Neutrophil (primary cell): ENCODE measurements at regions not wholly inside any gene's neighbourhood (a gene's known extent, or its start where the extent isn't known, plus 50 kb on each side); places are given as distances from the start of the nearest gene placed in this dataset.

Experiments used
- H3K27ac ChIP-seq: fragments of 200-600 bp; sonication (generic); 2 replicates; pipeline ENCODE4 v1.5.1; 2016; ENCODE audit warnings: mild to moderate bottlenecking, moderate library complexity
- H3K27me3 ChIP-seq: fragments of 200-600 bp; sonication (generic); 2 replicates; pipeline ENCODE4 v1.6.0; 2016; ENCODE audit warnings: mild to moderate bottlenecking
- H3K36me3 ChIP-seq: fragments of 200-600 bp; sonication (generic); 2 replicates; pipeline ENCODE4 v1.5.1; 2017
- H3K4me1 ChIP-seq, 2 experiments: fragments of 200-600 bp in 1 of 2; sonication (generic) in 1 of 2; 1 replicate in 1 of 2; 2 replicates in 1 of 2; pipeline versions ENCODE4 v1.5.1 to v1.6.1; 2013 to 2016; ENCODE audit warnings: low read depth in 1 of 2, low read length in 1 of 2, mild to moderate bottlenecking in 1 of 2, moderate library complexity in 1 of 2; ENCODE audit not compliant: control insufficient read depth in 1 of 2, insufficient read depth in 1 of 2
- H3K4me3 ChIP-seq, 2 experiments: fragments of 200-600 bp in 1 of 2; sonication (generic) in 1 of 2; 1 replicate in 1 of 2; 2 replicates in 1 of 2; pipeline ENCODE4 v1.5.1; 2013 to 2016; ENCODE audit warnings: low read depth in 1 of 2, low read length in 1 of 2, mild to moderate bottlenecking in 1 of 2, moderate library complexity in 1 of 2
- H3K9me3 ChIP-seq: fragments of 200-600 bp; sonication (generic); 2 replicates; pipeline ENCODE4 v1.5.1; 2016
- CTCF ChIP-seq: fragments of 200-600 bp; sonication (generic); IDR thresholded peaks from 2 replicates; pipeline ENCODE4 v1.5.1; 2016; ENCODE audit warnings: antibody characterized with exemption

GRCh38 chr9:108093773-108094675 lies 604.5 kb upstream of the KLF4 start:
- Histone ChIP-seq H3K9me3 (no peaks in the 10 kb centered on the region), H3K27me3 (no peaks in the 10 kb centered on the region), H3K36me3 (no peaks in the 10 kb centered on the region), H3K4me1 (no peaks in the 10 kb centered on the region), H3K27ac (no peak overlapping the region), H3K4me3 (no peak overlapping the region)
- TF ChIP-seq CTCF = no peak

GRCh38 chr9:108088916-108089315 lies 599.3 kb upstream of the KLF4 start:
- peaks cover 0 to 3% of the 10 kb centered on the region in 2 experiments for H3K4me1 ChIP-seq
- no peak overlapping the region for H3K4me3 ChIP-seq
- H3K36me3 ChIP-seq = no peaks in the 10 kb centered on the region
- no peaks in the 10 kb centered on the region for H3K9me3 ChIP-seq
- no peak for TF ChIP-seq CTCF
- H3K27ac ChIP-seq = no peak overlapping the region
- no peaks in the 10 kb centered on the region for H3K27me3 ChIP-seq

GRCh38 chr9:108087781-108088180 lies 598.2 kb upstream of the KLF4 start:
- no peak for TF ChIP-seq CTCF
- no peaks in the 10 kb centered on the region for H3K36me3 ChIP-seq
- H3K27me3 ChIP-seq = no peaks in the 10 kb centered on the region
- no peak overlapping the region for H3K4me3 ChIP-seq
- H3K4me1 ChIP-seq = peaks cover 0 to 3% of the 10 kb centered on the region in 2 experiments
- H3K27ac ChIP-seq = no peak overlapping the region
- H3K9me3 ChIP-seq = no peaks in the 10 kb centered on the region

- peaks cover 0 to 3% of the 10 kb centered on the region in 2 experiments for H3K4me1 ChIP-seq
- no peaks in the 10 kb centered on the region for H3K27me3 ChIP-seq
- H3K9me3 ChIP-seq = no peaks in the 10 kb centered on the region
- TF ChIP-seq CTCF = no peak
- no peak overlapping the region for H3K4me3 ChIP-seq
- H3K27ac ChIP-seq = no peak overlapping the region
- no peaks in the 10 kb centered on the region for H3K36me3 ChIP-seq
Observed at GRCh38 chr9:108086624-108087023, 597.1 kb upstream of the KLF4 start.

- Histone ChIP-seq H3K4me1 (peaks cover 0 to 3% of the 10 kb centered on the region in 2 experiments), H3K36me3 (no peaks in the 10 kb centered on the region), H3K9me3 (no peaks in the 10 kb centered on the region), H3K27me3 (peaks cover 4% of the 10 kb centered on the region), H3K27ac (no peak overlapping the region), H3K4me3 (no peak overlapping the region)
- no peak for TF ChIP-seq CTCF
Observed at GRCh38 chr9:108085294-108085693, 595.7 kb upstream of the KLF4 start.
